RWPE1 (cell line): ENCODE measurements at regions not wholly inside any gene's neighbourhood (a gene's known extent, or its start where the extent isn't known, plus 50 kb on each side); places are given as distances from the start of the nearest gene placed in this dataset.

Experiments used
- CTCF ChIA-PET: fragments of 350-600 bp; sonication (Branson Sonifier 250); formaldehyde crosslinking; extraction: SDS; loops from one replicate; lab custom pipeline; 2021; lab: Yijun Ruan, JAX
- POLR2A ChIA-PET: fragments of 400-600 bp; formaldehyde crosslinking; extraction: SDS; loops from one replicate; lab custom pipeline; 2020; ENCODE audit warnings: antibody characterized with exemption; ENCODE audit not compliant: low non-redundant PET; lab: Yijun Ruan, JAX
- DNase-seq: peaks from one replicate; pipeline ENCODE4 v3.0.0; 2012; ENCODE audit warnings: low spot score
- H3K27ac ChIP-seq: fragments of 450-650 bp; 2 replicates; pipeline ENCODE4 v1.5.1; 2017
- CTCF ChIP-seq: fragments of 450-650 bp; conservative IDR thresholded peaks from 2 replicates; pipeline ENCODE4 v1.5.1; 2017; ENCODE audit warnings: low read depth, mild to moderate bottlenecking

GRCh38 chr3:117644203-117644602 lies 934.6 kb downstream of the TUSC7 start:
- no peak overlapping the region for H3K27ac ChIP-seq
- TF ChIP-seq CTCF: no peak
- ChIA-PET POLR2A (no interaction called here), CTCF (no interaction called here)
- DNase-seq: no peak

- no peak overlapping the region for H3K27ac ChIP-seq
- ChIA-PET POLR2A (no interaction called here), CTCF (no interaction called here)
- TF ChIP-seq CTCF: no peak
- no peak for DNase-seq
Observed at GRCh38 chr3:117645561-117646242, 936.1 kb downstream of the TUSC7 start.

- ChIA-PET CTCF (no interaction called here), POLR2A (no interaction called here)
- no peak for TF ChIP-seq CTCF
- H3K27ac ChIP-seq: no peak overlapping the region
- DNase-seq: no peak
Observed at GRCh38 chr3:117647435-117647834, 937.9 kb downstream of the TUSC7 start.

GRCh38 chr3:117651246-117651645 lies 941.7 kb downstream of the TUSC7 start:
- ChIA-PET POLR2A (no interaction called here), CTCF (interaction anchor here (0.6 kb wide), 1 partner anchor 15 kb away, joined by 6 read pairs; no protein-coding TSS in a partner anchor)
- no peak overlapping the region for H3K27ac ChIP-seq
- no peak for DNase-seq
- TF ChIP-seq CTCF: no peak

GRCh38 chr3:117656391-117656790 lies 946.8 kb downstream of the TUSC7 start:
- POLR2A ChIA-PET: no interaction called here
- no peak overlapping the region for H3K27ac ChIP-seq
- DNase-seq: no peak
- CTCF ChIA-PET: no interaction called here
- TF ChIP-seq CTCF: no peak

GRCh38 chr3:117657278-117657677 lies 947.7 kb downstream of the TUSC7 start:
- DNase-seq: no peak

More at GRCh38 chr3:117657278-117657677, 947.7 kb downstream of the TUSC7 start:
- no peak for TF ChIP-seq CTCF
- POLR2A ChIA-PET: no interaction called here
- no peak overlapping the region for H3K27ac ChIP-seq
- CTCF ChIA-PET: no interaction called here
